GM21737 (cell line): ENCODE measurements at regions not wholly inside any gene's neighbourhood (a gene's known extent, or its start where the extent isn't known, plus 50 kb on each side); places are given as distances from the start of the nearest gene placed in this dataset.

Source experiments
- ATAC-seq: cut with Tn5 transposase; IDR thresholded peaks from one replicate; pipeline ENCODE4 v1.9.1; 2021; ENCODE audit warnings: mild to moderate bottlenecking, moderate library complexity; ENCODE audit not compliant: unreplicated experiment

- ATAC-seq, result no peak
These were observed 56.2 kb upstream of the FTMT start for GRCh38 chr5:121795511-121795910.

GRCh38 chr5:121797681-121798518 lies 53.8 kb upstream of the FTMT start:
- no peak for ATAC-seq
